ENCODE measurements at regions not wholly inside any gene's neighbourhood (a gene's known extent, or its start where the extent isn't known, plus 50 kb on each side); places are given as distances from the start of the nearest gene placed in this dataset.

DNA sequence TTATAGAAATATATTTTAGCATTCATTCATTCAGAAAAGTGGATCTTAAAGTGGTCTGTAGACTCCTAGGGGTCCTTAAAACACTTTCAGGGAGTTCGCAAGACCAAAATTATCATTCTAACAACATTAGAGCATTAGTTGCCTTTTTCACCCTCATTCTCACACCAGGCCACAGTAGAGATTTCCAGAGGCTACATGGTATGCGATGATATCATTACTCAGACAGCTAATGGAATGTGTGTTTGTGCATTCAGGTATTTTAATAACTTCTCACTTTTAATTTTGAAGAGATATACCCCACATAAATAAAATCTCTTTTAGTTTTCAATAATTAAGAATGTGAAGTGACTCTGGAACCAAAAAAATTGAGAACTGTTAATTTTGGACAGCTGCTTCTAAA, 206.9 kb downstream of the NSUN3 start:
- no peak for DNase-seq

GRCh38 chr3:94272016-94272415, 209.2 kb downstream of the NSUN3 start:
- DNase-seq, result no peak

GRCh38 chr3:94280958-94281357, 218.1 kb downstream of the NSUN3 start:
- no peak for DNase-seq

GRCh38 chr3:94285872-94286271, 223.0 kb downstream of the NSUN3 start:
- peak; percentile 11 for DNase-seq

- no peak for DNase-seq
Observed at GRCh38 chr3:94291686-94292085, 228.8 kb downstream of the NSUN3 start.

DNA sequence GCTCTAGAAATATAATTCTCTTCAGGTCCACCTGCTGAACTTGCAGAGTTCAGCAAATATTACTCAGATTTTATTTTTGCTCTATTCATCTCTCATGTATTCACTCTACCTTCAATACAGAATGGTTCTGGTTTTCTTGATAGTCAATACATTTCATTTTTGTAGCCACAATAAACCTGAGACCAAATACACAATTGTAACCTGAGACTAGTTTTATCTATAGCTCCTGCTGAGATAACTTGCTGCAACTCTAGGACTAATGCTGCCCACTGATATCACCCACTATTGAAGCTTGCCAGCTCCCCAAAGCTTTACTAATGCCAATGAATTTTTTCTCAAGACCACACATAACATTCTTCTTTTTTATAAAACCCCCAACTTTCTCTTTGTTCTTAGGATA, 229.3 kb downstream of the NSUN3 start:
- DNase-seq, result no peak

DNA sequence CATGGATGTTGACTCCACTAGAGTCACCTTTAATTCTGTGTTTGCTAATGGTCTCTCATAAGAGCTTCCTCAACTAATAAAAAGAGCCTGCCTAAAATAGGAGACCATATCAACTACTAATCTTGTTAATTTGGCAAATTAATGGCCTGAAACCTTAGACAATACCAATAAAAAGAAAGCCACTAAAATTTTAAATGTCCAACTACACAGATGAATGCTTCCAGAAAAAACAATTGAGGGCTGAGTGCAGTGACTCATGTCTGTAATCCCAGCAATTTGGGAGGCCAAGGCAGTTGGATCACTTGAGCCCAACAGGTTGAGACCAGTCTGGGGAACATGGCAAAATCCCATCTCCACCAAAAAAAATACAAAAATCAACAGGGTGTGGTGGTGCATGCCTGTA, 230.9 kb downstream of the NSUN3 start:
- no peak for DNase-seq

GRCh38 chr3:94294806-94295205, 231.9 kb downstream of the NSUN3 start:
- no peak for DNase-seq

DNA sequence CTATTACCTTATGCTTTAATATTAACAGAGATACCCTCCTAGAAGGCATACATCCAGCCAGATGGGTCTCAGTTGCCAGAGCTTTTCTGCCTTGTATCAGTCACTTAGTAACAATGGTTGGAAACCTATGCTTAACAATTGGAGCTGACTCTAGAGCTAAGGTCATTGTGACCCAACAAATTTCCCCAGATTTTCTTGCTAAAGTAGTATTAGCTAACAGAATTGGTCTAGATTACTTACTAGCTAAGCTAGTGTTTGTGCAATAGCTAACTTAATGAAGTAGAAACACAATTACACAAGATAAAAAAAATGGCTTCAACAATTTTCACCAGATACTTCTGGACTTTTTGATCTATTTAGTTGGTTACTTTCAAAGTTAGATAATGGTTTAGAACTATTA, 236.9 kb downstream of the NSUN3 start:
- DNase-seq, result no peak

DNA sequence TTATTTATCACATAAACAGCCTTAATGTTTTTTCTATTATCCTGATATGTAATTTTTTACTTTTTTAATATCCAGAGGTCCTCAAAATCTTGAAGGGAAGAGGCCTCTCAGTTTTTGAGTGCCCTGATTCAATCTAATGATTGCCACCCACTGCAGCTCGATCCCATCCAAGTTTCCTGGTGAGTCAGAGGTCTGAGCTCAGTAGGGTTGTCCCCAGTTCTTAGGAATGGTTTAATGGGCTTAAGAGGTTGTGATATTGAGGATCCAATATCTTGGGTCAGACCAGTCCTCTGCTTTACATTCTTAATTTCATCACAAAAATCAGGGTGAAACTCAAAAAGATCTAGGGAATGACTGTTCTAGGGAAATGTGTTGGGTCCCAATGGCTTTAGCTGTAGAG, 238.5 kb downstream of the NSUN3 start:
- no peak for DNase-seq

DNA sequence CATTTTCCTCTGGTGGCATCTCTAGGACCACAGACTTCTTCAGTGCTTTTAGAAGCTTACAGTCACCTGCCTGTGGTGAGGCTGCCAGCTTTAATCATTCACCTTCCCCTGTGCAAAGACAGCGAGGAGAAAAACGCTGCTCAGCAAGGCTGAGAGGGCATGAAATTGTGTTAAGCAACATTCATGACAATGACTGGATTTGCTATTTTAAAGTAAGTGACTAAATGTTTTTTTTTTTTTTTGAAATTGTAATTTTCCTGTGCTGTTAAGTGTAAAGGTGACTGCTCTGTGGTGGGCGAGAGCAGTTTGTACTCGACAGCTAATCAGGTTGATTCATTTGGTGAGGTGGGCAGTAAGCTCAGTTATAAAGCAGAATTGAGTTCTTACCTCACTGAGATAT, 240.4 kb downstream of the NSUN3 start:
- no peak for DNase-seq

- DNase-seq, result peak; percentile 20
Observed at GRCh38 chr3:94303897-94304296, 241.0 kb downstream of the NSUN3 start.

- no peak for DNase-seq
Observed at GRCh38 chr3:94304954-94305353, 242.1 kb downstream of the NSUN3 start.

- no peak for DNase-seq
Observed at GRCh38 chr3:94305835-94306611, 243.2 kb downstream of the NSUN3 start.

DNA sequence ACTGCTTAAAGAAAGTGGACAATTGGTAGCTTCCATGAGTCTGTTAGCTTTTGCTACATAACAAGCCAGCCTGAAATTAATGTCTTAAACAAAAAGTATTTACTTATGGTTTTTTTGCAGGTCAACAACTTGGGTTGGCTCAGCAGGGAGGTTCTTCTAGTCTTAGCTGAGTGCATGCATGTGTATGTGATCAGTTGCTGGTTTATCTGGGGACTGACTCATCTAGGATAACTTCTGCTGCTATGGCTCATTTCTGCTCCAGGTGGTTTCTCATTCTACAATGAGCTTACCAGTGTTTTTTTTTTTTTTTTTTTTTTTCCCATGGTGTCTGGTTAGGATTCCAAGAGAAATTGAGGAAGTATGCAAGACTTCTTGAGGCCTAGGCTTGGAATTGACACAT, 244.7 kb downstream of the NSUN3 start:
- no peak for DNase-seq

DNA sequence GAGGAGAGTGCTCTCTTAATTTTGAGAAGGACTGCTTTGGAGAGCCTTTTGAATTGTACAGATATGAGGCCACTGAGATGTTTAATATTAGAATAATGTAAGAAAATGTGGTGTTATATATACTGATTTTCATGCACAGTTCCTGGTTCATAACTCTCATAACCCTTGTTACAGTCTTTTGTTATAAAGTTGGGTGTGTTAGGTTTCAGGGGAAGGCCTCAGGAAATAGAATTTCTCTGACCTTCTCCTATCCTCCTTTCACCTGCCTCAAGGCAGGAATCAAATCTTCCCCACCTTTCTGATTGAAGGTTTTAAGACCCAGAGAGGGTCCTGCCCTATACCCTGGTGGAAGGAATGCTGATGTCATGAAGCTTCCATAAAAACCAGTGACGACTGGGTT, 245.9 kb downstream of the NSUN3 start:
- no peak for DNase-seq

GRCh38 chr3:94310341-94311135, 247.7 kb downstream of the NSUN3 start:
- no peak for DNase-seq

DNA sequence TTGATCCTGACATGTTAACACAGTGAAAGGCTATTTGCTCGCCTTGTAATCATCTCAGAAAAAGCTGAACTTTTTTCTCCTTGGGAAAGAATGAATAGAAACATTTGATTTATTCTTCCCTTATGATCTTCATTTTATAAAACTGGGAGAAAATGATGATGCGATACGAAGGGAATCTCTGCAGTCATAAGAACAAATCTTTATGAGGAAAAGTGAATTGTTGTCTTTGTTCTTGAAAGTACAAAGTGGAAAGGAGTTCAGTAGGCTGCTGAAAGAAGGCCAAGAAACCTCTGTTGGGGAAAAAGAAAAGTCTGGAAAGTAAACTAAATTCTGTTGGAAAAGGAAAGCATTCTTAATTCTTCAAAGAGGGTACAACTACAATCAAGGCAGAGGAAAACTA, 248.8 kb downstream of the NSUN3 start:
- no peak for DNase-seq

- DNase-seq, result no peak
Observed at GRCh38 chr3:94314218-94314883, 251.5 kb downstream of the NSUN3 start.

GRCh38 chr3:94317017-94317416, 254.2 kb downstream of the NSUN3 start:
- no peak for DNase-seq

DNA sequence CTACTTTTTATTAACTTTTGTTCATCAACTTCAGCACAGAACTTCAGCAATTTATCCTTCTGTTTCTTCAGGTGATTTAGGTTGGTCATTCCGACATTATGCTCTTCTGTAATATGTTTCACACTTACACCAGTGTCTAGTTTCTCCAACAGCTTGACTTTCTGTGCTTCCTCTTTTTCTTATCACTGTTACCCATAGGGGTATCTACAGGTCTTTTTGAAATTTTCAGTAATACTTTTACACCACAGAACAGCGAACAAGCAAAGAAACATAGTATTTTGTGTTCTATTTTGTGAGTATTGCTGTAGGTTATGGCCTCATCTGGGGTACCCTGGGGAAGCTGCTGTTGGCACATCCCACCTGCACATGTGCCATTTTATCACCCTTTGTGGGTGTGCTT, 260.7 kb downstream of the NSUN3 start:
- no peak for DNase-seq

- DNase-seq, result no peak
Observed at GRCh38 chr3:94331831-94332230, 269.0 kb downstream of the NSUN3 start.

- DNase-seq, result peak; percentile 31
Observed at GRCh38 chr3:94336046-94336753, 273.3 kb downstream of the NSUN3 start.
